Activated effector memory CD4-positive, alpha-beta T cell treated with anti-CD3 and anti-CD28 coated beads, Interleukin-2, amount 50 U/mL, for 16 hours (primary cell): ENCODE measurements at regions not wholly inside any gene's neighbourhood (a gene's known extent, or its start where the extent isn't known, plus 50 kb on each side); places are given as distances from the start of the nearest gene placed in this dataset.
A peak's percentile ranks its signal among the peaks of the same experiment; 100 is the strongest.

Source experiments
- DNase-seq: peaks from one replicate; pipeline ENCODE4 v3.0.0-alpha.2; 2020

DNA sequence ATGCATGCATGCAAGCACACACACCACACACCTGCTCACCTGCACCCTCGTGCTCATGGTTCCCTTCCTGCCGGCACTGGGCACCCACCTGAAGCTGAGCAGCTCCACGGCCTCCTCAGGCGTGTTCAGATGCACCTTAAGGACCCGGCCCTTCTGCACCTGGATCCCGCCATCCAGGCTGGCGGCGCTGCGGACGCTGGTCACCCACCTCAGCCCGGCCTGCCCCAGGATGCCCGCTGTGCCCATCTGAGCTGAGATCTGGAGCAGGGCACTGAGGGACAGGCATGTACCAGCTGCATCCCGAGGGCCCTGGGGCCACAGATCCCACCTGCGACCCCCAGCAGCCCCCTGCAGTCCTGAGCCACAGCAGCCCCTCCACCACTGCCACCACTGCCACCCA, 110.0 kb downstream of the LITAF start:
- no peak for DNase-seq

DNA sequence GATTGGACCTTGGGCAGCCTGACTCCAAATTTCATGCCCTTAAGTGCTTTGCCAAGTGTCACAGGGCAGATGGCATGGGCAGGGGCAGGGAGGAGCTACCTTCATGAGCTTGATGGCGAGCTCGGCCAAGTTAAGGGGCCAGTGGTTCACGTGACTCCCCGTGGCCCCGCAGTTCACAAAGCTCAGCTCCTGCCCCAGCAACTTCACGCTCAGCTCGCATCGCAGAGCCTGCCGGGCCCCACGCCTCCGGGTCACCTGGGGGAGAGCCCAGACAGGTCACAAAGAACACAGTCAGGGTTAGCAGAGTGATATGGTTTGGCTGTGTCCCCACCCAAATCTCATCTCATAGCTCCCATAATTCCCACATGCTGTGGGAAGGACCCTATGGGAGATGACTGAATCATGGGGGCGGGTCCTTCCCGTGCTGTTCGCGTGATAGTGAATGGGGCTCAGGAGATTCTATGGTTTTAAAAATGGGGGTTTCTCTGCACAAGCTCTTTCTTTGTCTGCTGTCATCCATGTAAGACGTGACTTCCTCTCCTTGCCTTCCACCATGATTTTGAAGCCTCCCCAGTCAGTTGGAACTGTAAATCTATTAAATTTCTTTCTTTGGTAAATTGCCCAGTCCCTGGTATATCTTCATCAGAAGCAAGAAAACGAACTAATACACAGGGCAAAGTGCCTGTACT, 108.1 kb downstream of the LITAF start:
- DNase-seq: peak; percentile 57

DNA sequence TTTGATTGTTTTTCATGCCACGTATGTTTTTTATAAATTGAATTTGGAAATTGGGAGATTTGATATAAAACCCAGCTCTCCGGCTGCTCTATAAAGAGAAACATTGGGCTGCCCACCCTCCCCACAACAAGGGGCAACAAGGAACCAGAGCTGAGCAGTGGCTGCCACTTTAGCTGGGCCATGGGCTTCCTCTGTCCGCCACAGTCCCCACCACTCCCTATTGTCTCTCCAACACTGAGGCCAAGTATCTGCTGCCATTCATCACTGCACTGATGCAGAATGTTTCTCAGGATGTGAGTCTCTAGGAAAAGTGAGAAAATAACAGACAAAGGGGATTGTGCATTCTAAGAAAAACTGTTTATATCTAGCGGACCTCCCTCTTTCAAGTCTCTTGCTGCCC, 106.8 kb downstream of the LITAF start:
- DNase-seq: no peak

- DNase-seq: no peak
Observed at GRCh38 chr16:11480634-11481033, 106.1 kb downstream of the LITAF start.

DNA sequence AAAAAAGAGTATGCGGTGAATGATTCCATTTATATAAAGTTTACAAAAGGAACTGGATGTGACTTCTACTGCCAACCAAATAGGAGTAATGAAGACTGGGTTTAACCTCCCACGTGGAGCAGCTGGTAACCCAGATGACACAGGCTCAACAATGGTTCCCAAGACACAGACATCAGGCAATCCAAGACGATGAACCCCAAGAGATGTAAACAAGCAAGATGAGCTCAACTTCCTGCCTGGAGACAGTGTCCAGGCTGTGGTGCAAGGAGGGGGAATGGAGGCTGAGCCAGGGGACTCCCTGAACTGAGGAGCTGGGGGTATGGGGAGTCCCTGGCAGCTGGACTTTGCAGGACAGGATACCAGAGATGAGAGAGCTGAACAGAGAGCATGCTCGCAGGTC, 104.7 kb downstream of the LITAF start:
- DNase-seq: no peak

GRCh38 chr16:11482946-11483748, 103.6 kb downstream of the LITAF start:
- no peak for DNase-seq

GRCh38 chr16:11484691-11485258, 101.9 kb downstream of the LITAF start:
- DNase-seq: no peak

DNA sequence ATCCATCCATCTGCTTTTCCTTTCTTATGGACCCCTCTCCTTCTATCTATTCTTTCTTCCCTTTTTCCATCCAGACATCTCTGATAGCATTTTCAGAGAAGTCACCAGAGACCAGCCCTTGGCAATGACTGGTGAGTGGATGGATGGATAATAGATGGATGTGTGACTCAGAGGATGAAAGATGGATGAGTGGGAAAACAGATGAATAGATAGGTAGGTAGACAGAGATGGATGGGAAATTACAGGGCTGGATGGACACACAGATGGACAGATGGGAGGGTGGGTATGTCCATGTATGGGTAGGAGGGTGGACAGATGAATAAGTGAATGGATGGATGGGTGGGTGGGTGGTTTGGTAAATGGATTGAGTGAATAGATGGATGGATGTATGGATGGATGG, 101.0 kb downstream of the LITAF start:
- DNase-seq: no peak

DNA sequence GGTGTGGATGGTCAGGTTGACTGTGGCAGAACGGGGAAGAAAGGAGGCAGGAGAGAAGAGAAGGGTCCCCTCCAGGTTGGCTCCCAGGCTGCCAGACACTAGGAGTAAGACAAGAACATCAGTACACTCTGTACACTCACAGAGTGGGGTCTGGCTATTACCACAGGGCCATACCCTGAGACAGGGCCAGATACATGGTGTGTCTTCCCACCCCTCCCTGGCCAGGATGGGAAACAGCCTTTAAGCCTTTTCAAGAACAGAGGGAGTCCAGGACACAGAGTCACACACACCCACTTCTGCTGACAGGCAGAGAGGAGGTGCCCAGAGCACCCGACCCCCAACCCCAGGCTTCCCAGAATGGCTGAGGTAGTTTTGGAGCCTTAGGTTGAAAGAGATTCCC, 99.4 kb downstream of the LITAF start:
- no peak for DNase-seq

- no peak for DNase-seq
Observed at GRCh38 chr16:11488304-11488703, 98.4 kb downstream of the LITAF start.

DNA sequence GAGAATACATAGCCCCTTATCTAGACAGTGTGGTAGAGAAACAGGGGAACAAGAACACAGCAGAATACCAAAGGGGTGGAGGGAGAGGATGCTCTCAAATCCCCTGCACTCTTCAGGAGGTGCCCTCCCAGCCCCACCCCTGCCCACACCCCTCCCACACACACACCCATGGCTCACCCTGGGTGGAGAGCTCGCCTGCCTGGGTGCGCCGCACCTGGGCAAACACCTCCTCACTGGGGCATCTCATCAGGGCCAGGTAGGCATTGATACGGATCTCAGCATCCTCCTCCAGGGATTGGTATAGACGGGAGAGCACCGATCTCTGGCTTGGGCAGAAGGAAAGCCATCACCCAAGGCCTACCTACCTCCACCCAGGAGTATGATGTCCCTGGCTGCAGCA, 95.2 kb downstream of the LITAF start:
- no peak for DNase-seq

DNA sequence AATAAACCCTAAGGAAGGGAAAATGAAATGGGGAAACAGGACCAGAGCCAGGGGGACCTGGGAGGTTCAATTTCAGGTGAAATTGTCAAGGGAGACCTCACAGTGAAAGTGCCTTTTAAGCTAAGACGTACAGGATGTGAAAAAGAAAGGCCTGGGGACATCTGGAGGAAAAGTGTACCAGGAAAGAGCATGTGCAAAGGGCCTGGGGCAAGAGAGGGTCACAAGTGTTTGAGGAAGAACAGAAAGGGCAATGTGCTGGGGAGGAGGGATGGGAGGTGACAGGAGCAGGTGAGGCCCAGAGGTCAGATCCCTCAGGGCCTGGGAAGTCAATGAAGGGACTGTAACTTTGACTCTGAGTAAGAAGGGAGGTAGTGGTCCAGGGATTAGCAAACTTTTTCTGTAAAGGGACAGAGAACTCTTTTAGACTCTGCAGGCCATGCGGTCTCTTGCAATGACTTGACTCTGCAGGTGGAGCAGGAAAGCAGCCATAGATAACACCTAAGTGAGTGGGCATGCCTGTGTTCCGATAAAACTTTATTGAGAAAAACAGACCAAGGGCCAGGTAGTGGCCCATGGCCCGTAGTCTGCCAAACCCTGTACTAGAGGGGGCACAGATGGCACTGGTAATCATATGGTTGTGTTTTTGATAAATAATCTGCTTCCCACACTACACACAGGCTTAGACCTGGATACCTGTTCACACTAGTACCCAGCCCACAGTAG, 93.8 kb downstream of the LITAF start:
- DNase-seq: no peak

DNA sequence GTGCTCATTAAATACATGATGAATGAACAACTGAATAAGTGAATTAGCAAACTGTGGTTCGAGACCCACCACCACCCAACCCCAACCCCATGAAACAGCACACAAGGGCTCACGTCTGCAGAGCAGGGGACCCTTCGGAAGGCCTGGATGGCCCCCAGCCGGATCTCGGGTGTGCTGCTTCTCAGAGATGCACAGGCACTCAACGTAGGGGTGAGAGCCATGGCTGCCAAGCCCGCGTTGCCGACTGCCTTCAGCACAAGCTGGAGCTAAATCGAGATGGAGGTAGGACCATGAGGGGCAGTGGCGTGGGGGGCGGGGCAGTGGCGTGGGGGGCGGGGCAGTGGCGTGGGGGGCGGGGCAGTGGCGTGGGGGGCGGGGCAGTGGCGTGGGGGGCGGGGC, 93.2 kb downstream of the LITAF start:
- DNase-seq: no peak

GRCh38 chr16:11494029-11494428, 92.7 kb downstream of the LITAF start:
- no peak for DNase-seq

GRCh38 chr16:11494433-11494832, 92.3 kb downstream of the LITAF start:
- DNase-seq: no peak

DNA sequence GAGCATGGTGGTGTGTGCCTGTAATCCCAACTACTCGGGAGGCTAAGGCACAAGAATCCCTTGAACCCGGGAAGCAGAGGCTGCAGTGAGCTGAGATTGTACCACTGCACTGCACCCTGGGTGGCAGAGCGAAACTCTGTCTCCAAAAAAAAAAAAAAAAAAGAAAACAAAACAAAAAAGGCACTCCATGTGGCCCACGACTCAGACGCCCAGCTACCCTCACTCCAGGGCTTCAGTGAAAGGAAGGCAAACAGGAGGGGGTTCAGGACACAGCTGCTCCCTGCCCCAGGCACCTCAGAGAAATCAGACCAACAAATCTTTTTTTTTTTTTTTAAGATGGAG, 91.7 kb downstream of the LITAF start:
- no peak for DNase-seq
